Stromal cell of bone marrow (primary cell): ENCODE measurements at regions not wholly inside any gene's neighbourhood (a gene's known extent, or its start where the extent isn't known, plus 50 kb on each side); places are given as distances from the start of the nearest gene placed in this dataset.
A peak's percentile ranks its signal among the peaks of the same experiment; 100 is the strongest.

Experiments used
- DNase-seq: peaks from one replicate; pipeline ENCODE4 v3.0.0-alpha.2; 2012; ENCODE audit warnings: low read depth

DNA sequence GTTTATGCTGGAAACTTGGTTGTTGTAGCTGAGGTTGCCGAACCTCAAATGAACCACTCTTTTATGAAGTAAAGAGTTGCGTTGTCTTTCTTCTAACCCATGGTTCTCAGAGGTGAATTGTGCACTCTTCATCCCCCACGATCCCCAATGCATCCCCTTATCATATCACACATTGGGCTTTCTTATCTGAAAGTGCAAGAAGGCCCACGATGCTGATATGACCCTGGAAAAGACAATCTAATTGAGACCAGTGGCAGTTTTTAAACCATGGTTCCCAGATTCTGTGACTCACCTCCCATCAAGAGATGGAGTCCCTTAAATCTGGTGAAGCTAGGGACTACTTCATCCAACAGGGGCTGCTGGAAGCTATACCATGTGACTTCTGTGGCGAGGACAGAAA lies 156.3 kb upstream of the IRX3 start:
- DNase-seq = no peak

DNA sequence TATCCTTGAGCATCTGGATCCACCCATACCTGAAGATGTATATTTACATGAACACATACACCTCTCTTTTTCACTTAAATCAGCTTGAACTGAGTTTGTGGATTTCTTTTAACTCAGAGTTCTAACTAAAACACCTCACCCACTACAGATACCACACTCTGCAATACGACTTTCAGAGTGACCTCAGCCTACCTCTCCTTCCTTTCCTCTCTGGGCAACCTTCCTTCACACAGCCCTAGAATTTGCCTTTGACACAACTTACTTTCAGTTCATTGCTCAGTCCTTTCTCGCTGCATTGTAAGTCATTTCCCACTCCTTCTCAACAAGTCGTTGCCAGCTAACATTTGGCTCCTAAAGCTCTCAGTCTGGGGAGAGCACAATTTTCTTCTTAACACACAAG lies 151.9 kb upstream of the IRX3 start:
- DNase-seq = no peak

DNA sequence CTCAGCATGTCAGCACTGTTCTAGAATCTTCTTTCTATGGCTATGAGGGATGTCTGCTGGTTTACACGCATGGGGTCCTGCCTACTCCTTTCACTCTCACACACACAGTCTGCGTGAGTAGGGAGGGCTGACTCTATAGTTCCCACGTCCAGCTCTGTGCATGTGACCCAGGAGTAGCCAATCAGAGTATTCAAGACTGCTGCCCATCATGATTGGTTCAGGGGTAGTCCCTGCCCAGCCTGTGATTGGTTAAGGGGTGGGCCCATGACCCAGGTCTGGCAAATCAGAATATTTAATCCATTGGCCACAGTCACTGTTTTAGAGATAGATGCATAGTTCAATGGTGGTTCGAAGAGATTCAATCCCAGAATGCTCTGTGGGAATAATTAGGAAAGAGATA lies 151.3 kb upstream of the IRX3 start:
- no peak for DNase-seq

DNA sequence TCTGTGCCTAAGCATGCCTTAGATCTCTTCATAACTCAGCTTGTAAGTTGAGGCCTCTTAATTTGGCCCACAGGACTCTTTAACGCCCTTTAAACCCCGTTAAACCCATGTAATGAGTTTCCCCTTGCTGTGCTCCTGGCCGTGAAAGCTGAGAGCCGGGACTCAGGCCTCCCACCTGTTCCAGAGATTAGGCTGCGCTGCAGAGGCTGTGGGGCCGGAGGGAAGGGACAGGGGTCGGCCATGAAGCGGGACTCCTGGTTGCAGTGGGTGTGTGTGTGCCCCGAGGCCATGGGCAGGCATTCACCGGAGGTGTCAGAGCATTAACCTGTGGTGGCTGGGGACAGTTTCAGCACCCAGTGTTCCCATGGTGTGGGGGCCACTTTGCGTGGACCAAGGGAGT lies 150.8 kb upstream of the IRX3 start:
- DNase-seq = no peak

DNA sequence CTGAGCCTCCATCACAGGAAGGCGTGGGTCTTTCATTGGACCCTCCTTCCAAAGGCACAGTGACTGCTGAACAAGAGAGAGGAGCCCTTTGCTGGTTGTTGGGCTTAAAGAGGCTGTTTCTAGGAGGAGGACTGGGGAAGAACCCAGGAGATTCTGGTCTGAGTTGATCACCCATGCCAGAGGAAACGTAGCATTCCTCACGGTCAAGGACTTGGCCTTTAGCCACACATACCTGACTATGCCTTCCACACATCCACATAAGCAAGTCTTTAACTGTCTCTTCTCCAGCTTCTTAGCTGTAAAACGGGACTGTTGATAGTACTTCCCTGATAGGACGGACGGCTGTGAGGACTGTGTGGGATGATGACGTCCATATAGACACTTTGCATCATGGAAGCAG lies 149.8 kb upstream of the IRX3 start:
- no peak for DNase-seq

DNA sequence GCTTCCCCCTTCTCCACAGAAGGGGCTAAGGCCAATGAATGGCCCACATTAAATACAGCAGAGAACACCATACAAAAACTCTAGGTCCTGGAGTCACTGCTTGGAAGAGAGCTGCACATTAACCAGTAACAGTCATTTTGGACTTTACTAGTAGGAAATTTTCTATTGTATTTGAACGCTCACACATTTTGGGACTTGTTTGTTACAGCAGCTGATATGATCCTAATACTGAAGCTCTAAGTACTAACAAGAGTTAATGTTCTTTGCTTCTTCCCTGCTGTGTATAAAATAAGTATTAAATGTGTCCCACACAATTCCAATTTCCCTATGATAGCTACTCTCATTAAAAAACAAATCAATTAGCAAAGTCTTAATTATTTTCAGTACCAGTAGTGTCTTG lies 148.3 kb upstream of the IRX3 start:
- DNase-seq = no peak

DNA sequence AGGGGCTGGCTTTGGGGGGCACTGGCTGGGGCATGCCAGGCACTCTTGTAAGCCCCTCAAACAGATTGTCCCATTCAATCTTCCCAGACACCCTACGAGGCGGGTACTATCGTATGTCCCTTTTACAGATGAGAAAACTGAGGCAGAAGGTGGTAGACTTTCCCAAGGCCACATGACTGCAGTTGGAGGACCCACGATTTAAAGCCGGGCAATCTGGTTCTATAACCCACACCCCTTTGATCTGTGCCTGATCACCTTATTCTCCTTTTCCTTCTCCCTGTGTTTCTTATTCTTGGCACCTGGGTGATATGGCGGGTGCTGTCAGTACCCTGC lies 146.3 kb upstream of the IRX3 start:
- DNase-seq = no peak

DNA sequence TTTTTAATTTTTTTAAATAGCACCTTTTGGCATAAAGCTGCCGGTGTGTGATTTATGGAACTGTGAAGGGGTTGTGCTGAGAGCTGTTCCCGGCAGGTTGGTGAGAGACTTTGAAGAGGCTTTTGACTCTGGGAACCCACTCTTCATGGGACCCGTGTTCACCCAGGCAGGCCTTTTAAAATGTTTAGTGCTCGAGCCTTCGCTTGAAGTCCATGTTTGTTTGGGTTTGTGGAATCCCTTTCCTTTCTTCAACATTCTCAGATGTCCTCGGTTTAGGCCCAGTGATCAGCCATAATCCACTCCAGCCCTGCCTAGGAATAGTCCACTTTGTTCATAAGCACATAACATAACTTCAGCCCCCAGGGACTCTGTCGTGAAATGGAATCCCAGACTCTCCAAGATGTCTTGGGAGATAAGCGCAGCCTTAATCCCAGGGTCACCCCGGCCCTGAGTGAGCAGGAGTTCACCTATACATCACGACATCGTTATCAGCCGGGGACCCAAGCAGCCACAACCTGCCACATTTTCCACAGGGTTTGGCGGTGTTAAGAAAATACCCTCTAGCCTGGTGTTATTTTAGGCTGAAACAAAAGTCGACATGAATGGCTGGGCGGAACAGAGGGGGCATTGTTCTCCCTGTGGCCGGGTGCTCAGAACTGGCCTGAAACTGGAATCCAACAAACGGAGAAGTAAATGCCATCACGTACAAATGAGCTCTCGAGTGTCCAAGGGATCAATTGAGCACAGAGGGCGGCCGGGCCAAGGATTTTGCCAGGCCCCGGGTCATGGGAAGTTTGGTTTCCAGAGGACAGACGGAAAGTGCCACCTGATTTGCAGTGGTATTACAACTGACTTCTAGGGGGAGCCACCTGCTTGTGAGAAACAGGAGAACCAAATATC lies 145.7 kb upstream of the IRX3 start:
- no peak for DNase-seq

DNA sequence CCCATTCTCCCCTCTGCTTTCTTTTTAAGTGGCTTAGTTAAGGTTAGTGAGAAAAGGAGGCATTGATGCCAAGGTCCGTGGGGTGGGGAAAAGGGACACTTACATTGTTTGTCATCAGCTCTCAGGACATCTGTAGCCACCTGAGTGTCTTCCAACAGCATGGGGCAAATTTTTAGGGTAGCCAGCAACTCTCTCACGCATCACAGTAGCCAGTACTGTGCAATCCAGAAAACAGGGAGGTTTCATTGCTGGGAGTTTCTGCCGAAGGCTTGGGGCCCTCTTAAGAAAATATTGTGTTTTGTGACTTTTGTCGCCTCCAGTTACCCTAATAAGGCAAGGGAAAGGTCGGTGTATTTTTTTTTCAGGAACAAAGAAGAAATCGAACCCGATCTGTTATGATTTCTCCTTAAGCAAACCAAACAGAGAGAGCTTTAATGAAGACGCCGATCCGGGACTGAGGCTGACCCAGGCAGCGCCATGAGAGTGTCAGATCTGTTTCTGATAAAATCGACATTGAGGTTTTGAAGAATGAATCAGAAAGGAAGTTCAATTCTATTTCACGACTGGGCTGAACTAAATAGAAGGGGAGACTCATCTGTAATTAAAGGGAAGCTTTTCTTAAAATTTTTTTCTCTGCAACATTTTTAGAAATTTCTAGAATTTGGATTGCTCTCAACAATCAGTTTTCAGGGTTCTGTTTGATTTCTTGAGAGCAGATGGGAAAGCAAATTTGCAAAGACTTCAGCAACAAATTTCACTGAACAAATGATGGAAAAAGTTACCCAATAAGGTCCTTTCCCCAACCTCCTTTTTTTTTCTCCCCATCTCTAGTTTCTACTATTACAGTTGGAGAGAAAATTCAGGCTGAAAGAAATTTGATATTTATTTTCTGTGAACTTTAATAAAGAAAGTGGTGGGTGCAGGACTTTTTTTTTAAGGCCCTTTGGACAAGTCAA lies 144.7 kb upstream of the IRX3 start:
- DNase-seq = peak; percentile 51

DNA sequence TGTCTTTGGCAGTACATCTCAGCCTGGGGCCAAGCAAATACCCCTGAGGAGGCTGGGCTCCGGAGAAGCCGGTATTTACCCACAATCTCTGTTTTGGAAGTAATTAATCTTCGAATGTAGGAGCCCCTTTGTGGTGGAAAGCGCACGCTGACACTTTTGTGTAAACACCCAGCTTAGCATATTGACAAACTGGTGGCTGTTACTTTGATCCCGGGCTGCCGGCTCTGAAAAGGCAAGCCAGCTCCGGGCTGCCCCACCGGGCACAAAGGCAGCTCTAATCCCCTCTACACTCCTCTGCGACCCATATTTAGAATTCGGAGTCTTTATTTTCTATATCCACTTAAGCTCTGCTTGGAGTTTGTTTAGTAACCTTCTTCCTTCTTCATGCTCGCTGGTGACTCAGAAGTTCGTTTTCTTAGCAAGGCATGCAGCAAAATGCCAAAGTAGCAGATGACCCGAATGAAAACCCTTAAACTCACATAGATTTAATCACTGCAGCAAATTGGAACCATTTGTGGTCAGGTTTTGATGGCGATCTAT lies 144.0 kb upstream of the IRX3 start:
- DNase-seq = peak; percentile 77

DNA sequence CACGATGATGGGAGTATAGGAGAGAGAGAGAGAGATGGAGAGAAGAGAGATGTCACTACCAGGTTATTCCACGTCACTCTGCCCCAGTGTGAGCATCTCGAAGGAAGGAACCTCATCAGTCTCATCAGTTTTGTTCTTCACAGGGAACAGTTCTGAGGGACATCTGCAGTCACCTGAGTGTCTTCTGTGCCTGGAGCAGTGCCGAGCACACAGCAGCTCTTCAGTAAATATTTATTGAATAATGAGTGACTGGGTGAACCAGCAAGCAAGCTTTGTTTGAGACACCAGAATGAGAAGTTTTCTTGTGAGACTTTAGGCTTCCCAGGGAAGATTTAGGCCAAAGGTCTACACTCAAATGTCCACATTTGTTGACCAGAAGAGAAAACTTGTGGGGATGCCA lies 142.4 kb upstream of the IRX3 start:
- DNase-seq = no peak

DNA sequence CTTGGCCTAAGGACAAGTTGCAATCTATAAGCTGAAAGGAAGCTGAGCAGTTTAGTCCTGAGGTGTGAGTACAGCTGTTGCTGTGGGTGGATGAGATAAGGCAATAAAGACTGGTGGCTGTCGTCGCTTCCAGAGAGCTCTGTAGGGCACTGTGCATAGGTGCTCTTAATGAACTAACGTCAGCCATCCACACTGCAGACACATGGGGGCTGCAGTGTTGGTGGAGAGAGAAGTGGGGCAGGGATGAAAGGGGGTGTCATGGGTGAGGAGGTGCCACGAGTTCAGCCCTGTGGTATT lies 139.9 kb upstream of the IRX3 start:
- no peak for DNase-seq

DNA sequence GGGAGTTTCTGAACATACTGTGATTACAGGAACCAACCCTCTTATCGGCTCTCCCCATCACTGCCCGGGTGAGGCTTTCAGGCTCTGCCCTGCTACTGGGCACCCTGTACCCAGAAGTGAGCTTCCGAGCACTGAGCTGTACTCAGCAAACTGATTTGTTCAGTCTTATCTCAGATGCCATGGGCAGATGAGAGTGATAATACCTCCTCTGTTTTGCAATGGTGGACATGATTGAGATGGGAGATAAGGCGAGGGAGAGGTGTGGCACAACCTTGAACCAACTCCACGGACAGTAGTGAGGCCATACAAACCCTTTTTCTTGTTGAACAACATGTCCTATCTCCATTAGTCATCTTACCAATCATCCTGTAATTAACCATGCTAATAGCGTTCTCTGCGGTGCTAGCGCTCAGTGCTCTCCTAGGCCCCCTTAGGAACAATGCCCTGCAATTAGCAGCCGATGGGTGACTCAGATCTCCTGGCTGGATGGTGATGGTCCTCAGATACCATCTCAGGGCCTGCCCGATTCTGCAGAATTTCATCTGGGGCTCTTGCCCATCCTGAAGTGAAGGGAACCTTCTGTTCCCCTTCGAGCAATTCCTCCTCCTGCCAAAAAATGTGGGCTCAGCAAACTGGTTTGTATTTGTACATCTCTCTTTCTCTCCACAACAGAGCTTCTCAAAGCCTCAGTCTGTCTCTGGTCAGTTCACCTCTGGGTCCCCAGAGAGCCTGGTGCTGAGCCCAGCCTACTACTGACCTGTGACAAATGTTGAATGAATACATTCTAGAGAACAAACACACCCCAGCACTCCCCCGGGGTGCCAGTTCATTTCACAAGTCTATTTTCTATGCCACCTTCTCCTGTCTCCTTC lies 139.3 kb upstream of the IRX3 start:
- DNase-seq = no peak

DNA sequence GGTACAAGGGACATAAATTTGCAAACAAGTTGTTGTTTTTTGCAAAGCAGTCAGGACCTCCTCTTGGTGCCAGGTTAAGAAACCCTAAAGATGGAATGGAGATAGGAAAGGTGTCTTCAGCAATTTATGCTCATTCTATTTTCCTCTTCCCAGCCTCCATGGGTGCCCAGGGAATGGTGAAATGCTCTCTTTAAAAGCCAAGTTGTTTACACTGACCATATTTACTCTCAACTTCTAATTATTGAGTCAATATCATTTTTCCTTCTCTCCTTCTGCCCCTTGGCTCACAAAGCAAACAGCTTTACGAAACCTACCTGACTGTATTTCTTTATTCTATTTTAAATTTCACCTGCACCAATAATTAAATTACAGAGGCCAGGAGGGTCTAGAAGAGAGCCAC lies 138.5 kb upstream of the IRX3 start:
- DNase-seq = no peak

DNA sequence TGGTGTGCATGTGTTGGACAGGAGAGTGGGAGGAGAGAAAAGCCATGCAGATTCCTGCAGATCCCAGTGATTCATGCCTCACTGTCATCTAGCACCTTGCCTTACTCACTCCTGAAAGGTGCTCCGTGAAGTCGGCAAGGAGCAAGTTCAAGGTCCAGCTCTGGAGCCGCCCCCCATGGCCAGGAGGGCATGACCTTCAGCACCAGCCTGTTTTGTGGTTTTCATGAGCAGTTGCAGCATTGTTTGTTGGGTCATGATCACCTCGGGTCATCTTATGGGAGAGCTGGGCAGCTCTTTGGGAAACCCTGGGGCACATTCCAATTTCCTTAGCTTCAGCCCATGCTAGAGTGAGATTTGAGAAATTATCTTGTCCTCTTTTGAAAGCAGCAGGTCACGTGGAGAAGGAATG lies 137.5 kb upstream of the IRX3 start:
- no peak for DNase-seq

DNA sequence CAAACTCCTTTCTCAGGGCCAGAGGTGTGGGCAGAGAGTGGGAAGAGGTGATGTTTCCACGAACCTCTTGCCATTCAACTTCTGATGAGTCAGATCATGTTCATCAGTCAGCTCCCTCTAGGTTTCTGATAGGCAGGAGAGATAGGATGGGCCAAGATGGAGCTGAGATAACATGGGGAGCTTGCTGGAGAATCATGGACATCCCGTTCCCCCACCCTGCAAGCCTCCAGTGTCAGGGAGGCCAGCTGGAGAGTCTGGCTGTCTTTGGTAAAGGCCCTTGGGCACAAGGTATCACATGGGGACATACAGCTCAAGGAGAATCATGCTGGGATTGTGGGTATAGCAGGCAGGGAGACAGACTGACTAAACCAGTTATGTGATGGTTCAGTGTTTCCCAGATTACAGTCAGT lies 136.0 kb upstream of the IRX3 start:
- DNase-seq = no peak

DNA sequence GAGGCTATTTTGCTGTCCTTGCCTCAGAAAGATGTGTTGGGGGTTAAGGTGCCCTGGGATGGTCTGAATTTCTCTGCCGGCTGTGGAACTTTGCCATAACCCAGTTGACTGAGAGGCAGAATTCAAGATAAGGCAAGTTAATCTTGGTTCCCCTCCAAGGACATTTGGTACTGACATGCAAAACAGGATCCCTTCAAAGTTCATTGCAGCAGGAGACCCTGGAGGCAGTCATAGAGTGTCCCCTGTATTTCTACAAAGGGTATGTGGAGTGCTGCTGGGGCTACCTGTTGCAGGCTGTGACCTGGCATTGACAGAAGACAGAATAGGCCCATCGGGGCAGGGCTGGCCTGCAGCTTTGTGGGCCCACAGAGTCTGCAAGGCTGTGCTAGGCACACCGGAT lies 135.6 kb upstream of the IRX3 start:
- no peak for DNase-seq

DNA sequence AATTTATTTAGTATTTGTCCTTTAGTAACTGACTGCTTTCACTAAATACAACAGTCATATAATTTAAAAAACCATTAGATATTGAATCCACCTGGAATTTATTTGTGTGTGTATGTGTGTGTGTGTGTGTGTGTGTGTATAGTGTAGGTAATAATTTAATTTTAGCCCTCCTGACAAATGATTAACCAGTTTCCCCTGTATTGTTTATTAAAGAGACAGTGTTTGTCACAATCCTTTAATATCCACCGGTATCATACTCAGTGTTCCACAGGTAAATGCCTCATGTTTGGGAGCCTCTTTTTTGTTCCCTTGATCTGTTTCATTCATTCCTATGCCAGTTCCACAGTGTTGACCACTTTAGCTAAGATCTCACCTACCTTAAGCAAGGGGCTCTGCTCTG lies 134.6 kb upstream of the IRX3 start:
- DNase-seq = no peak

DNA sequence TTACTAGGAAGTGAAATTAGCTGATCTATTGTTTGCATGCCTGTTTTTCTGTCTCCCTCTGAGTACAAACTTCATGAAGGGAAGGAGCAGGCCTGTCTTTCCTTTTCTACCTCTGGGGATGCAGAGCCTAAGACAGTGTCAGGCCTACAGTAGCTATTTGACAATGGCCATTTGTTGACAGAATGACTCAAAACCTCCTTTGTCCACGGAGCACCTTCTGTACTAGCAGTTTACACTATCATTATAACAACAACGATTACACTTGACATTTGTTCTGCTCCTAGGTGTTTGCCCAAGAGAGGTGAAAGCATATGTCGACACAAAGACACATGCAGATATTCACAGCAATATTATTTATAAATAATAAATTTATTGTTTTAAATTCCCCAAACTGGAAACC lies 132.3 kb upstream of the IRX3 start:
- DNase-seq = no peak

DNA sequence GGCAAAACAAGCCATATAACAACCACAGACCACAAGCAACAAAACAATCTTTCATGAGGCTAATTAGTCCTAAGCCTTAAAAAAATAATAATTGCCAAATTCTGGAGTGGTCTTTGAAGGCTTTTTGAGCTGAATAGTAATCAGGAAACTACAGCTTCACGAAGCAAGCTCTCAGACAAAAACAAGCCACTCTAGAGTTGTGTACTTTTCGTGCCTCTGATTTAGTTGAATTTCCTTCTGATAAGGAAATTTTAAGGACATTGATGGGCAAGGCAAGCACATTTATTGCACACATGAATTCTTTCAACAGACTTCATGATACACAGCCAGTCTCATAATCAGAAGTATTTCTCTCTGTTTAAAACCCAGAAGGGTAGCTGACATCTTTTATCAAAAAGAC lies 130.8 kb upstream of the IRX3 start:
- DNase-seq = no peak

DNA sequence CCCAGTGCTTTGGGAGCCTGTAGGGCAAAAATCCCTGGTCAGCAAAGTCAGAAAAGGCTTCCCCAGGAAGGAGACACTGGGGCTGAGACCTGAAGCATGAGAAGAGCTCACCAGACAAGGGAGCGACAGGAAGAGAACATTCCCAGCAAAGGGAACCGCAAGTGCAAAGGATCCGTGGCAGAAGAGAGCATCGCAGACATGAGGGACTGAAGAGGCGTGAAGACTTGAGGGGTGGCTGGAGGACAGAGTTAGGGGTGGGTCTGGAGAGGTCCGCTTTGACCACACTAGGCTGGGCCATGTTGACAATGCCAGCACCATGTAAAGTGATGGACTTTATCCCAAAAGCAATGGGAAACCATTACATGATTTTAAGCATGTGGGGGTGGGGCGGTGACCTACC lies 128.1 kb upstream of the IRX3 start:
- DNase-seq = no peak

DNA sequence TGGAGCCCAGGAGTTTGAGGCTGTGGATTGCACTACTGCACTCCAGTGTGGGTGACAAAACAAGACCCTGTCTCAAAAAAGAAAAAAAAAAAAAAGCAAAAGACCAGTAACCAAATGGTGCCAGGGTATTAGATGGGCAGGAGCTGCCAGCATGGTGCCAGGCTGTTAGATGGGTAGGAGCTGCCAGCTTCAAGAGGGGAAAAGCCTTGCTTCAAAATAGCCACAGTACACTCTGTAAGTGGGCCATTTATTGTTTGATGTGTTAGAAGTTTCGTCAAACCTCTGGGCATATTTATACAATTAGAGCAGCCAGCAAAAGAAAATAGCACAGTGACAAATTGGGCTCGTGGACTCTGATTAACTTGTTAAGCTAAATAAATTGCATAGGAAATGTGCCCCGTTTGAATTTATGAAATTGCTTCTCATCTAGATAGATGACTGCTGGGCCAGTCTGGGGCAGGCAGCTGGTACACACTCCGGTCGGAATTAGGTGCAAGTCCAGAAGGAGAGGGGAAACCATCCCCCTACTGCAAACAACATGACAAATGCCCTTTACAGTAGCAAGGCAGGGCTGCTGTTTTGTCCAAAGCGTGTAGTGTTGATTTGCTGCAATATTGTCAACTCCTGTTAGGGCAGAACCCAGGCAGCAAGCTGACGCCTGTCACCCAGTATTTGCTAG lies 126.3 kb upstream of the IRX3 start:
- no peak for DNase-seq
